GM18507 (cell line): ENCODE measurements at regions not wholly inside any gene's neighbourhood (a gene's known extent, or its start where the extent isn't known, plus 50 kb on each side); places are given as distances from the start of the nearest gene placed in this dataset.
"Not testable (repeated sequence)": the region's sequence is repeated elsewhere in the genome, so short reads cannot be mapped to it uniquely, and the experiment has no call there.

Source experiments
- DNase-seq: peaks from one replicate; pipeline ENCODE4 v3.0.0; 2011; ENCODE audit warnings: low read depth; ENCODE audit not compliant: insufficient read length; ENCODE audit errors: extremely low spot score
- FAIRE-seq: peaks from 2 replicates; lab custom pipeline; 2011; peaks lifted over from hg19 to GRCh38; lab: Jason Lieb, UNC

GRCh38 chr1:43018121-43018520 lies 59.5 kb upstream of the SLC2A1 start:
- DNase-seq (no peak), FAIRE-seq (no peak)

- DNase-seq (no peak), FAIRE-seq (no peak)
Measured at GRCh38 chr1:43015269-43015668, 56.6 kb upstream of the SLC2A1 start.

GRCh38 chr1:43014579-43014978 lies 55.9 kb upstream of the SLC2A1 start:
- not testable (repeated sequence) for DNase-seq, FAIRE-seq

GRCh38 chr1:43011020-43011419 lies 52.4 kb upstream of the SLC2A1 start:
- FAIRE-seq (no peak), DNase-seq (no peak)

- no peak for FAIRE-seq
- DNase-seq: no peak
Measured at GRCh38 chr1:43009274-43009673, 50.6 kb upstream of the SLC2A1 start.

- FAIRE-seq (no peak), DNase-seq (no peak)
Measured at GRCh38 chr1:43008115-43009060, 49.7 kb upstream of the SLC2A1 start.
